NCI-H82 (cell line): ENCODE measurements at regions not wholly inside any gene's neighbourhood (a gene's known extent, or its start where the extent isn't known, plus 50 kb on each side); places are given as distances from the start of the nearest gene placed in this dataset.

Experiments
- DNase-seq: peaks from one replicate; lab custom pipeline; 2025; lab: John Stamatoyannopoulos, UW

GRCh38 chr20:12022126-12022525 is 104.4 kb downstream of the BTBD3 start:
- no peak for DNase-seq

- DNase-seq = no peak
Observed at GRCh38 chr20:12023194-12023795, 105.6 kb downstream of the BTBD3 start.

GRCh38 chr20:12028771-12029170 is 111.1 kb downstream of the BTBD3 start:
- DNase-seq = no peak

GRCh38 chr20:12030470-12030869 is 112.8 kb downstream of the BTBD3 start:
- no peak for DNase-seq

- DNase-seq = no peak
Observed at GRCh38 chr20:12036142-12036541, 118.4 kb downstream of the BTBD3 start.

- no peak for DNase-seq
Observed at GRCh38 chr20:12037521-12037920, 119.8 kb downstream of the BTBD3 start.

GRCh38 chr20:12040261-12040660 is 122.6 kb downstream of the BTBD3 start:
- DNase-seq = no peak

- DNase-seq = no peak
Observed at GRCh38 chr20:12044969-12045368, 127.3 kb downstream of the BTBD3 start.

- DNase-seq = no peak
Observed at GRCh38 chr20:12047838-12048432, 130.2 kb downstream of the BTBD3 start.

GRCh38 chr20:12049125-12049524 is 131.4 kb downstream of the BTBD3 start:
- no peak for DNase-seq

- peak; percentile 15 for DNase-seq
Observed at GRCh38 chr20:12051206-12052163, 133.8 kb downstream of the BTBD3 start.

GRCh38 chr20:12053353-12053752 is 135.7 kb downstream of the BTBD3 start:
- DNase-seq = no peak

- DNase-seq = no peak
Observed at GRCh38 chr20:12054556-12054955, 136.9 kb downstream of the BTBD3 start.

GRCh38 chr20:12055161-12055560 is 137.5 kb downstream of the BTBD3 start:
- no peak for DNase-seq

- DNase-seq = peak; percentile 20
Observed at GRCh38 chr20:12056839-12057238, 139.1 kb downstream of the BTBD3 start.

- DNase-seq = peak; percentile 8
Observed at GRCh38 chr20:12057778-12058177, 140.1 kb downstream of the BTBD3 start.

GRCh38 chr20:12058216-12058615 is 140.5 kb downstream of the BTBD3 start:
- peak; percentile 26 for DNase-seq

- no peak for DNase-seq
Observed at GRCh38 chr20:12061466-12061865, 143.8 kb downstream of the BTBD3 start.

GRCh38 chr20:12063106-12063684 is 145.5 kb downstream of the BTBD3 start:
- DNase-seq = no peak

GRCh38 chr20:12064540-12064939 is 146.8 kb downstream of the BTBD3 start:
- no peak for DNase-seq

- DNase-seq = no peak
Observed at GRCh38 chr20:12067686-12068085, 150.0 kb downstream of the BTBD3 start.

GRCh38 chr20:12068121-12068520 is 150.4 kb downstream of the BTBD3 start:
- no peak for DNase-seq

GRCh38 chr20:12069181-12069580 is 151.5 kb downstream of the BTBD3 start:
- DNase-seq = no peak
